ENCODE measurements at regions not wholly inside any gene's neighbourhood (a gene's known extent, or its start where the extent isn't known, plus 50 kb on each side); places are given as distances from the start of the nearest gene placed in this dataset.

- no peak for DNase-seq (ENCODE audit: low read depth)
- no peak overlapping the region for H3K4me3 ChIP-seq (ENCODE audit: low read depth, low read length)
- POLR2A ChIA-PET, result no interaction called here
- no peaks in the 10 kb centered on the region for H3K36me3 ChIP-seq (ENCODE audit: control insufficient read depth, insufficient read depth, low read length)
- TF ChIP-seq, protein P1, sequence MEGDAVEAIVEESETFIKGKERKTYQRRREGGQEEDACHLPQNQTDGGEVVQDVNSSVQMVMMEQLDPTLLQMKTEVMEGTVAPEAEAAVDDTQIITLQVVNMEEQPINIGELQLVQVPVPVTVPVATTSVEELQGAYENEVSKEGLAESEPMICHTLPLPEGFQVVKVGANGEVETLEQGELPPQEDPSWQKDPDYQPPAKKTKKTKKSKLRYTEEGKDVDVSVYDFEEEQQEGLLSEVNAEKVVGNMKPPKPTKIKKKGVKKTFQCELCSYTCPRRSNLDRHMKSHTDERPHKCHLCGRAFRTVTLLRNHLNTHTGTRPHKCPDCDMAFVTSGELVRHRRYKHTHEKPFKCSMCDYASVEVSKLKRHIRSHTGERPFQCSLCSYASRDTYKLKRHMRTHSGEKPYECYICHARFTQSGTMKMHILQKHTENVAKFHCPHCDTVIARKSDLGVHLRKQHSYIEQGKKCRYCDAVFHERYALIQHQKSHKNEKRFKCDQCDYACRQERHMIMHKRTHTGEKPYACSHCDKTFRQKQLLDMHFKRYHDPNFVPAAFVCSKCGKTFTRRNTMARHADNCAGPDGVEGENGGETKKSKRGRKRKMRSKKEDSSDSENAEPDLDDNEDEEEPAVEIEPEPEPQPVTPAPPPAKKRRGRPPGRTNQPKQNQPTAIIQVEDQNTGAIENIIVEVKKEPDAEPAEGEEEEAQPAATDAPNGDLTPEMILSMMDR (IDR thresholded peaks at IDR 0.05; ENCODE audit: insufficient read depth, low read depth, low read length), result no peak
- H3K27me3 ChIP-seq (ENCODE audit: control insufficient read depth, insufficient read depth, low read length), result no peaks in the 10 kb centered on the region
- CTCF ChIA-PET, result interaction anchor here (0.6 kb wide), 1 partner anchor 202 kb away, joined by 3 read pairs; no protein-coding TSS in a partner anchor
These were observed 138.3 kb upstream of the ST6GAL2 start for GRCh38 chr2:107024269-107024668.

DNA sequence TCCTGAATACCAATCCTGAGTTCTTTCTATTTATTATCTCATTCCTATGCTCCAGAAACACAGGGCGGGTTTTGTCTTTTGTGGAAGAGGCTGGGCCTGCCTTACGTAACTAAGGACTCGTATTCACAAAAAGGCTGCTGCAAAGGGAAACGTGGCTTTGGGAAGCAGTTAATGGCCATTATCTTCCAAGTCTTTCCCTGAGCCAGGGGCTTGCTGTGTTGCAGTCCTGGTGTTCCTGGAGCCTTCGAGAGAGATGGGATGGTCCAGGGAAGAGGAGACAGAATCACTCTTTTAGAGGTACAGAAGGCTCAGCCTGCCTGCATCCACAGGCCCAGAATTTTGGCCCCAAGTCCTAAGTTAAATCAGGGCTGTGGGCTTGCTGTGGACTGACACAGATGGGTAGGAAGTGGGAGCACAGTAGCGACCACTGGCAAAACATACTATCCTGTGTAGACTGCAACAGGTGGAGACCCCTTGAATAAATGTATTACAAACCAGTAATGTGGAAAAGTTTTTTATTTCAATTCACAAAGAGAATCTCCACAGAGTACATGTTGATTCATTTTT is 139.4 kb upstream of the ST6GAL2 start:
- ChIA-PET POLR2A (no interaction called here), CTCF (no interaction called here)
- Histone ChIP-seq H3K4me3 (ENCODE audit: low read depth, low read length) (no peak overlapping the region), H3K27me3 (ENCODE audit: control insufficient read depth, insufficient read depth, low read length) (no peaks in the 10 kb centered on the region), H3K36me3 (ENCODE audit: control insufficient read depth, insufficient read depth, low read length) (no peaks in the 10 kb centered on the region)
- TF ChIP-seq, protein P1 (IDR thresholded peaks at IDR 0.05; ENCODE audit: insufficient read depth, low read depth, low read length), result no peak
- DNase-seq (ENCODE audit: low read depth), result no peak

DNA sequence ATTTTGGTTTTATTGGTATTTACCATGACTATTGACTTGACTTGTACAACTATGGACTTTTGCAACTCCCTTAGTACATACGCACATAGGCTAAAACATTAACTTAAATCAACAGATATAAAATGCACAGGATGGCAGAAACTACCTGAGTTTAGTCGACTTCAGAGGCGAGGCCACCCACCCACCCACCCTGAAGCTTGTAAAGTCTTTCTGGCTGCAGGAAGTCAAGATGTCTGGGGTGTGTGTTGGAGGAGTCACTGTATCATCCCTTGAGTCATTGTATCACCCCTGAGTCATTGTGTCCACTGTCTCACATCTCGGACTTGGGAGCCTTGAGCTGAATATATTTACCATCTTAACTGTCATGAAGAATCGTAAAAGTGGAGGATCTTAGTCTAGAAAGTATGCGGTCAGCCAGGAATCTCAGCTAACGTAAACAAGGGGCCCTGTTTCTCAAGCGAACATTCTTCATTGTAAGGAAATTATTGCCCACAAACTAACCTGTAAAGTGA is 140.0 kb upstream of the ST6GAL2 start:
- POLR2A ChIA-PET, result interaction anchor here (0.6 to 0.7 kb wide), 2 partner anchors 16 to 1552 kb away, joined by 3 to 12 read pairs; no protein-coding TSS in a partner anchor
- CTCF ChIA-PET, result no interaction called here
- TF ChIP-seq, protein P1 (IDR thresholded peaks at IDR 0.05; ENCODE audit: insufficient read depth, low read depth, low read length), result no peak
- Histone ChIP-seq H3K27me3 (ENCODE audit: control insufficient read depth, insufficient read depth, low read length) (no peaks in the 10 kb centered on the region), H3K4me3 (ENCODE audit: low read depth, low read length) (no peak overlapping the region), H3K36me3 (ENCODE audit: control insufficient read depth, insufficient read depth, low read length) (no peaks in the 10 kb centered on the region)
- peak; percentile 80 for DNase-seq (ENCODE audit: low read depth)

GRCh38 chr2:107027205-107027604 is 141.2 kb upstream of the ST6GAL2 start:
- Histone ChIP-seq H3K27me3 (ENCODE audit: control insufficient read depth, insufficient read depth, low read length) (no peaks in the 10 kb centered on the region), H3K36me3 (ENCODE audit: control insufficient read depth, insufficient read depth, low read length) (no peaks in the 10 kb centered on the region), H3K4me3 (ENCODE audit: low read depth, low read length) (no peak overlapping the region)
- DNase-seq (ENCODE audit: low read depth), result no peak
- ChIA-PET POLR2A (no interaction called here), CTCF (no interaction called here)
- TF ChIP-seq, protein P1 (IDR thresholded peaks at IDR 0.05; ENCODE audit: insufficient read depth, low read depth, low read length), result no peak

GRCh38 chr2:107027810-107028209 is 141.8 kb upstream of the ST6GAL2 start:
- Histone ChIP-seq H3K27me3 (ENCODE audit: control insufficient read depth, insufficient read depth, low read length) (no peaks in the 10 kb centered on the region), H3K4me3 (ENCODE audit: low read depth, low read length) (no peak overlapping the region), H3K36me3 (ENCODE audit: control insufficient read depth, insufficient read depth, low read length) (no peaks in the 10 kb centered on the region)
- TF ChIP-seq, protein P1 (IDR thresholded peaks at IDR 0.05; ENCODE audit: insufficient read depth, low read depth, low read length), result no peak
- ChIA-PET CTCF (no interaction called here), POLR2A (interaction anchor here (0.5 kb wide), 1 partner anchor 12 kb away, joined by 6 read pairs; no protein-coding TSS in a partner anchor)
- no peak for DNase-seq (ENCODE audit: low read depth)
